NCI-H1436 (cell line): ENCODE measurements at regions not wholly inside any gene's neighbourhood (a gene's known extent, or its start where the extent isn't known, plus 50 kb on each side); places are given as distances from the start of the nearest gene placed in this dataset.
"Not testable (repeated sequence)": the region's sequence is repeated elsewhere in the genome, so short reads cannot be mapped to it uniquely, and the experiment has no call there.

Experiments used
- DNase-seq: peaks from one replicate; lab custom pipeline; 2025; lab: John Stamatoyannopoulos, UW

DNA sequence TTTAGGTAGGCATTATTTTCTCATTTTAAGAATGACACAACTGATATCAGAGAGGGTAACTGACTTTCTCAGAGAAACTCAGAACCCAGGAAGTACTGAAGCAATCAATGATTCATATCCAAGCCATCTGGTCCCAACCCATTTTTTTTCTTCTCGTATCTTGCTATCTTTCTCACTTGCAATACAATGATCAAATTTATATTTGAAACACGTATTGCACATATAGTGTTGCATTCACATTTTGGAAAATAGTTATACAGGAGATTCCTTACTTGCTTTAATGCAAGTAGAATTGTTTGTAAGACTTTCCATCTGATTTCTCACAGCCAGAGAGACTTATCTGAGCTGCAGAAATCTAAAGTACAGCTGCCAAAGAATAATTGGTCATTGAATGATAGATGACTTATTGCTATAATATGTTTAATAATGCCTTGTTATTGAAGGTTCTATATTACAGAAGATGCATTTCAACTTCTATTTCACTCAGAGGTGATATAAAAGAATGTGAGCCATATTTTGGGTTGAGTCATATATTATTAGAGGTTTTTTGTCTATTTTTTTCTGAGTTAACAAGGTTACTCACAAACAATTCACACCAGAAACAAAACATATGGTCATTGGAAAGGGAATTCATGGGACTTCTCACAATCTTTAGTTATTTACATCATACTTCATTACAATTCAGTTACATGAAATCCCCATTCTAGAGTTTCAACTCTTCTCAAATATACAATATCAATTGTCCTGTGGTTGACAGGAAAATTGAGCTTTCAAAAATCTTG lies 337.5 kb upstream of the CITED2 start:
- DNase-seq: no peak

- no peak for DNase-seq
Observed at GRCh38 chr6:139710556-139710955, 336.1 kb upstream of the CITED2 start.

DNA sequence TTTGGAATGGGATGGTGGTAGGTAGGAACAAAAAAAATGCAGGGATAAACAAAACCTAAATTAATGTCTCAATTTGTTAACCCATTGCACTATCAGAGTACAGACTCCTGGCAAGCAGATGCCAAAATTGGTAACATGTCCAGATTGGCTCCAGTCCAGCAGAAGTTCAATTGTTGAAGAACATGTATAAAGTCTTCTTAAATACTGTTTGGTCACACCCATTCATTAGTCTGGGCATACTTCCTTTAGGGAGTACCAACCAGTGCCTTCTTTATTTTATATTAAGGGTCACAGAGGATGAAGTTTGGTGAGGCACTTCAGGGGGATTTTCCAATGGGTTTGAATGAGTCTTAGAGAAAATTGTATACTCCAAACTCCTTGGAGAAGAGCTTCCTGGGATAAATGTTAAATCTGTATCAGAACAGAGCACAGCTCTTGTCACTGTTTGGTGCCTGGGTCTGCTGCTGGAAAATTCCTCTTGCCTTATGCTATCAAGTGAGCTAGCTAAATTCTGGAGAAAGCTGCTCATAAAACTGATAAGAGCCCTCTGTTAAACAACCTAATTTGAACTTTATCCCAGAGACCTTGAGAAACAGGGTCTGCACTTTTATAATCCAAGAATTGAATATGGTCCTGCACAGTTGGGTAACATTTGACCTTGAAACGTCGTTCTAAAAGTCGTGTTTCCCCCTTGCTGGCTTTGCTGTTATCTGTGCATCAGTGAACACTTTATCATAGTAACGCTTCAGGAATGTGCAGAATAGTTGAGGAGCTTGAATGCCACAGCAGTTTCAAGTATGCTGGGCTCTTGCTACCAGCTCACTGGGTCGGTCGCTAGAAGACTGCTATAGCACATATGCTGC lies 334.1 kb upstream of the CITED2 start:
- DNase-seq: no peak

DNA sequence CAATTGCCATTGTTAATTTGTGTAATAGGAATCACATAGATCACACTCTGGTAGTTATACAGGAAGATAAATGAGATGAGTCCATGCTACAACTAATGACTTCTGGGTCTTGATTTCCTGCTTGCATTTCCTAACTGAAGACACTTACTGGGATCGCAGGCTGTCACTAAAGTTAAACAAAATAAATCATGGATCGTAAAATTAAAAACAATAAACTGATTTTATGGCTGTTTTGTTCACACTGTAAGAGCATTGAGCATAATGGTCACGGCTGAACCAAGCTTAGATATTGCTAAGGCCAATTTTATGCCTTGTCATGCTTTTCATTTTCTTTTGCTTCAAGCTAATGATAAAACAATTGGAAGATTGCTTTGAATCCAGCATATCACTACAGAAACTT lies 332.5 kb upstream of the CITED2 start:
- DNase-seq: no peak

- DNase-seq: no peak
Observed at GRCh38 chr6:139705284-139705683, 330.8 kb upstream of the CITED2 start.

DNA sequence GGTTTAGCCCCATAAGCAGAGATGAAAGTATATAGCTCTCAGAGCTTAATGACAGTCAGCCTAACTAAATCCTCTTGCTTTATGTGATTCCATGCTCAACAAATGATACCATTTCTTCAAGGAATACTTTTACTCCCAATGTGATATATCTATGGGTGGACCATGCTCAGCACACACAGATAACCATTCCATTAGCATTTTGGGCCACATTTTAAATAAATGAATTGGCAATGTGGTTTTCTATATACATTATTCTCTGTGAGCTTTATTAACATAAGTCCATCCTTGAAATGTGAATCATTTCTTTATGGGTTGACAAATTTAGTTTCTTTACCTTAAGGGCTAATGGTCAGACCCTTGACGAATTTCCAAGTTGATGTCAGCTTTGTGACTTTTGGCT lies 329.3 kb upstream of the CITED2 start:
- no peak for DNase-seq

GRCh38 chr6:139702706-139703105 lies 328.3 kb upstream of the CITED2 start:
- no peak for DNase-seq

DNA sequence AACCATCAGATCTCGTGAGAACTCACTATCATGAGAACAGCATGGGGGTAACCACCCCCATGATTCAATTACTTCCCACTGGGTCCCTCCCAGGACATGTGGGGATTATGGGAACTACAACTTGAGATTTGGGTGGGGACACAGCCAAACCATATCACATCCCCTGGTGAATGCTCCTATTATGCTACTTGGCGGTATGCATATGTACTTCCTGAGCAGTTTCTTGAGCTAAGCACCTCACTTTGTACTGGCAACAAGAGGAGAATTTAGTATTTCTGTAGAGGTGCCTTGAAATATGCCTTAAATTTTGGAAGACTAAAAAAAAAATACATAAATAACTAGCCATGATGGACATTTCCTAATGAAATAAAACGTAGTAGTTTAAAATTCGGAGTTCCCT lies 327.2 kb upstream of the CITED2 start:
- DNase-seq: no peak

GRCh38 chr6:139701003-139701402 lies 326.6 kb upstream of the CITED2 start:
- no peak for DNase-seq

GRCh38 chr6:139699911-139700310 lies 325.5 kb upstream of the CITED2 start:
- no peak for DNase-seq

GRCh38 chr6:139699335-139699734 lies 324.9 kb upstream of the CITED2 start:
- no peak for DNase-seq

DNA sequence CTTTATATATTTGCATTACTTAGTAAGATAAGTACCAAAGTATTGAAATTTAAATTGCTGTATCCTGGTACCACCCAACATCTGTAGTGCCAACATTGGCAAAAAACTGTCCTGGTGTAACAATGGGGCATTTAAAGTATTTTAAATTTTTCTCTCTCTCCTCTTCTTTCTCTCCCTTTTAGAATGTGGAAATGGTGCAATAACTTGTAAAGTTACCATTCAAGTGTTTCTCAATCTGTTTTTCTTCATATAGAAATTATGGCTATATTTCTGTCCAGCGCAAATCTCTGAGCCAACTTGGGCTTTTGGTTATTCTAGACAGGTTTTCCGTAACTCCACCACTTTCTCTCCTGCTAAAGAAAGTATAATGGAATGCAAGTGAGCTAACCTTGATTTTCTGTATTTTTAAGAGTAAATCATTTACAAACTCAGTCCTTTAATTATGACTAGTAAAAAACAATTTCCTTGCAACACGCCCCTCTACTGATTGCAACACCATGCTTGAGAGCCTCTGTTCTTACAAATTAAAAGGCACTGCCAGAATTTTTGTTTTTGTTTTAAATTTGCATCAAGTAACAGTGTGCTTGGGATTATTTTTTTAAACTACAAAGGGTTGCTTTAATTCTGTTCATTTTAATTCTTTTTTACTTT lies 324.2 kb upstream of the CITED2 start:
- no peak for DNase-seq

DNA sequence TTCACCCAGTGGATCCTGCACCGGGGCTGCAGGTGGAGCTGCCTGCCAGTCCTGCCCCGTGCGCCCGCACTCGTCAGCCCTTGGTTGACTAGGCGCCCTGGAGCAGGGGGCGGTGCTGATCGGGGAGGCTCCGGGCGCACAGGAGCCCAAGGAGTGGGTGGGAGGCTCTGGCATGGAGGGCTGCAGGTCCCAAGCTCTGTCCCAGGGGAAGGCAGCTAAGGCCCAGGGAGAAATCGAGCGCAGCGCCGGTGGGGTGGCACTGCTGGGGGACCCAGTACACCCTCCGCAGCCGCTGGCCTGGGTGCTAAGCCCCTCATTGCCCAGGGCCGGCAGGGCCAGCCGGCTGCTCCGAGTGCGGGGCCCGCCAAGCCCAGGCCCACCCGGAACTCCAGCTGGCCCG lies 323.4 kb upstream of the CITED2 start:
- not testable (repeated sequence) for DNase-seq

DNA sequence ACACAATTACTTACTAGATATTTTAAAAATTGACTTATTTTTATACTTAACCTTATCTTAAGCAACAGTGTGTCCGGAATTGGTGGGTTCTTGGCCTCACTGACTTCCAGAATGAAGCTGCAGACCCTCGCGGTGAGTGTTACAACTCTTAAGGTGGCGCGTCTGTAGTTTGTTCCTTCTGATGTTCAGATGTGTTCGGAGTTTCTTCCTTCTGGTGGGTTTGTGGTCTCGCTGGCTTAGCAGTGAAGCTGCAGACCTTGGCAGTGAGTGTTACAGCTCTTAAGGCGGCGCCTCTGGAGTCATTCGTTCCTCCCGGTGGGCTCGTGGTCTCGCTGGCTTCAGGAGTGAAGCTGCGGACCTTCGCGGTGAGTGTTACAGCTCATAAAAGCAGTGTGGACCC lies 322.5 kb upstream of the CITED2 start:
- DNase-seq: not testable (repeated sequence)

GRCh38 chr6:139695361-139695760 lies 320.9 kb upstream of the CITED2 start:
- no peak for DNase-seq

- peak; percentile 14 for DNase-seq
Observed at GRCh38 chr6:139693735-139694134, 319.3 kb upstream of the CITED2 start.

DNA sequence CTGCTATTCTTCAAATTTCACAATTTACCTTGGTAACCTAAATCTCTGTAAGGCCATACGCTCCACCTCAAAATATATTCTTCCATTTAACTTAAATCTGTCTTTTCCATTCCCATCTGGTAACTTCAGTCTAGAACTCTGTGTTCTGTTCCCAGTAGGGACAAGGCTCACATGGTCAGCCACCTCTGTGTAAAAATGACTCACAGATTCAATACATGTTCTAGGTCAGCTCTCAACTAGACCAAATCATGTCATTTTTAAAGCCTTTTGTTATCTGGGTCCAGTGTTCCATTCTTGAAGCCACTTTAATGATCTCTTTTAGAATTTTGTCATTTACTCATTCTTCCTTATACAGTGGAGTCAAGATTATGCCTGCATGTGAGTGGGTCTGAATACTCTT lies 315.6 kb upstream of the CITED2 start:
- DNase-seq: no peak

DNA sequence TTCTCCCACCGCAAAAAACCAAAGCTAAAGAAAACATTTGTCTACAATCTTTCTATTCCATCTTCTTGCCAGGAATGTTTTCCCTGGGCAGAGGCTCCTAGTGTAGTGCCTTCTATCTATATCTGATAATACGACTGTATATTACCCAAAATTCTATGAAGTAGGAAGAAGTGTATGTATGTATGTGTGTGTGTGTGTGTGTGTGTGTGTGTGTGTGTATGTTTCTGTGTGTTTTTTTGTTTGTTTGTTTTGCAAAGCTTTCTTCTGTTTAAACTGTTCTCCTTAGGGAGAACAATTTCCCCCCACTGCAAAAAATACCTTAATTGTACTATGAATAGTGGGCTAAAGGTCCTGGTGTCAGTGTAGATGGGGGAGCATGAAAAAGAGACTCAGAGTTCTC lies 312.6 kb upstream of the CITED2 start:
- DNase-seq: no peak

DNA sequence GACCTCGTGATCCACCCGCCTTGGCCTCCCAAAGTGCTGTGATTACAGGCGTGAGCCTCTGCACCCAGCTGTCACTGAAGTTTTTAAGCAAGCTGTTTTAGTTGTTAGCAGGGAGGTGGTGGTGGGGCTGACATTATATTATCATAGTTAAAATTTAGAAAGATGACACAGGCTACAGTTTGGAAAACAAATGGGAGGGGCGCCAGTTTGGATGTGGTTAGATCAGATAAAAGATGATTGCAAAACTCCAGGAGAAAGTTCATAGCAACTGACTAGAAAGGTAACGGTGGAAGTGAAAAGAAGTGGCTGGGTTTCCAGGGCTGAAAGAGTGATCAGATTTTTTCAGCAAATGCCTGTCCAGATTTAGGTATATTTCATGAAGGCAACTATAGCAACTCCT lies 311.9 kb upstream of the CITED2 start:
- DNase-seq: no peak

DNA sequence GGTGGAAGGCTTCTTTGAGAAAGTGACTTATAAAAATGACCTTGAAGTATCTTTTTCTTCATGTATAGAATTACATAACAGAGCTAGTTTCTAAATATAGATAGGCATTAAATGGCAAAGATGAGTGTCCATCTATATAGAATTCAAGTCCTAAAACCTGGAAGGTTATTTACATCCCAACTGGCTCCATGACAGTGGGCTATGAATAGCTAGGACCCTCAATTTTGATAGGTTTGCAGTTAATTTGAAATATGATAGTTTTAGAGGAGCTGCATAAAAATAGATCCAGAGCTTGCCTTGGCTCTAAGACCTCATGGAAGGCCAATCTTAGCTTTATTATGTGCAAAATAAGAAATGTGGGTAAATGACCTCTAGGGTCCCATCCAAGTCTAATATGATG lies 310.6 kb upstream of the CITED2 start:
- DNase-seq: no peak

DNA sequence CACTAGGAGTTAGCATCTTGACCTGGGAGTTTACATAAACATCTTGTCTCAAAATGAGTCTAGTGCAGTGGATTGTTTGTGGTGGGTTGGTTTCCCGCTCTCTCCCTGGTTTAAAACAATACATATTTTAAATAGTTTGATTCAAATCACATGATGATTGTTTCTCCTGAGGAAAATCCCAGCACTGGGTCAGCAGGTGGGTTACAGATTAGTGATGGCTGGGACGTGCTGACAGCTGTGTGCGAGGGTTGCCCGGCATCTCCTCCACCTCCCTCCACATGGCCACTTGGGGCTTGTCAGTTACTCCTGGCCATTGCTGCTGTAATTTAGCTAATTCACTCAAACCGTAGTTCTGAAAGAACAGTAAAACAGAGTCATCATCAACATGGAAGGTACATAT lies 306.4 kb upstream of the CITED2 start:
- no peak for DNase-seq

GRCh38 chr6:139679516-139680179 lies 305.2 kb upstream of the CITED2 start:
- no peak for DNase-seq
